AG09309 (cell line): ENCODE measurements at regions not wholly inside any gene's neighbourhood (a gene's known extent, or its start where the extent isn't known, plus 50 kb on each side); places are given as distances from the start of the nearest gene placed in this dataset.

Experiments
- DNase-seq: peaks from one replicate; pipeline ENCODE4 v3.0.0-alpha.2; 2010; ENCODE audit warnings: low read depth
- H3K4me3 ChIP-seq: 2 replicates; pipeline ENCODE4 v1.5.1; 2011; ENCODE audit warnings: mild to moderate bottlenecking, low read depth, low read length, moderate library complexity; ENCODE audit not compliant: control insufficient read depth
- CTCF ChIP-seq: IDR thresholded peaks from 2 replicates; pipeline ENCODE4 v1.5.1; 2011; ENCODE audit warnings: mild to moderate bottlenecking, low read depth, low read length, inconsistent platforms; ENCODE audit not compliant: insufficient read depth, control insufficient read depth; ENCODE audit errors: missing control alignments

DNA sequence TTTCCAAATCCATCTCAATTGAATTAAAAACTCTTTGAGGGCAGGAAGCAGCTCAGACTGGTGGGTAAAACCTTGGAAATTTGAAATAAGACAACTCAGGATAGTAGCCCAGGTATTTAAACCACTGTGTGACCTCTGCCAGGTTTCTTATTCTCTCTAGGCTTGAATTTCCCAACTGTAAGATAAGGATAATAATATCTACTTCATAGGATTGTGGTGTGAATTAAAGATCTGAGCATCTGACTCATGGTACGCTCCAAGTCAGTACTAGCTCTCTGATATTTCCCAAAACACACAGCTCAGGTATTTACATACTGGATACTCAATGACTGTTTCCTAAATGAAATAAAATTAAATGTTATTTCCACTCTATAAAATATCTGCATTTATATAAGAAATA lies 337.2 kb downstream of the LTN1 start:
- no peak overlapping the region for H3K4me3 ChIP-seq
- DNase-seq = no peak
- TF ChIP-seq CTCF = no peak

- H3K4me3 ChIP-seq = no peak overlapping the region
- no peak for TF ChIP-seq CTCF
- no peak for DNase-seq
Measured at GRCh38 chr21:28654406-28654805, 338.3 kb downstream of the LTN1 start.

GRCh38 chr21:28644762-28645161 lies 347.9 kb downstream of the LTN1 start:
- TF ChIP-seq CTCF = no peak
- H3K4me3 ChIP-seq = no peak overlapping the region
- no peak for DNase-seq

- no peak for DNase-seq
- no peak for TF ChIP-seq CTCF
- H3K4me3 ChIP-seq = no peak overlapping the region
Measured at GRCh38 chr21:28642891-28643290, 349.8 kb downstream of the LTN1 start.

DNA sequence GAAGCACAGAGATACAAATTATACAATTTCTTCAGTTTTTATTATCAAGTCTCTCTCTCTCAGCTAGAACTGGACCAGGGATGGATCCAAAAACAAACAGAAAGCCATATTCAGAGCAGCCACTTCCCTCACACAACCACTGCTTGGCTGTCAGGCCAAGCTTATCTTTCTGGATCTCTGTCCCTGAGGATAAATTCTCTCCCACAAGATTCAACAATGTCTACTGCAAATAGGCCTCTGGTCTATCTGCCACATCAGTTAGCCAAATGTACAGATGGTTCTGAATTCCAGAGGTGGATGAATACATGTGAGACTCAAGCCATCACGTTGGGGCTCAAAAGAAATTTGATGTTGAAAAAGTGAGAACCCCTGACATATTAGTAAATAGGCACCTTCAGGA lies 350.9 kb downstream of the LTN1 start:
- no peak for DNase-seq
- no peak for TF ChIP-seq CTCF
- H3K4me3 ChIP-seq = no peak overlapping the region

DNA sequence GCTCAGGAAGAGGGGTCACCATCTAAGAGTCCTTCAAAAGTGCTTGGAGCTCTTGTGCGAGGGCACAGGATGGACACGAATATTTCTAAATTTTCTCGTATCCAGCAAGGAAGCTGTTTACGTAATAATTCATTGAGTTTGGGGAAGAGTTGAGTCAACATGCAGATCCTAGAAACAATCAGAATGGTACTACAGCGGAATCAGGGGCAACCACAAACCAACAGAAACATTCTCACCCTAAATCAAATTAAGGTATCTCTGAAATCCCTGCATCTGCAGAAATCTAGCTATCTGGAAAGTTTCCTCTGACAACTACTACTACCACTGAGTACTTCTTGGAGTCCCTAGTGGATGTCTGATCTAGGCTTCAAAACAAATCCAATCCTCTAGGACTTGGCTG lies 352.4 kb downstream of the LTN1 start:
- DNase-seq = no peak
- no peak for TF ChIP-seq CTCF
- H3K4me3 ChIP-seq = no peak overlapping the region

DNA sequence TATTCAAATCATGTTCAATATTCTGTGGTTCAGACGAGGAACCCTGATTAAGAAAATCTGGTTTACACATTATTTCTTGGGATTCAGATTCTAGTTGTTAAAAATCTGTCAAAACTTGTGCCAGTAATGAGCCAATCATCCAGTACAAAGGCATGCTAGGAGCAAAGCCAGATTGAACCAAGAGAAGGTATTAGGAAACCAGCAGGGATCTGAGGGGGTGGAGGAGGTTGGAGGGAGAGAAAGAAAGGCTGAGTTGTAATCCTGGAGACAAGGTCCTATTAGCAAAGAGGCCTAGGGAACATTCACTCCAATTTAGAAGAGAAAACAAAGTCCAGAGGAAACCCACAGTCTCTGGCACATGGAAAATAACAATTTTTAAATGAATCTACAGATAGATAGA lies 352.9 kb downstream of the LTN1 start:
- no peak overlapping the region for H3K4me3 ChIP-seq
- DNase-seq = no peak
- no peak for TF ChIP-seq CTCF
